H1 (cell line): ENCODE measurements at regions not wholly inside any gene's neighbourhood (a gene's known extent, or its start where the extent isn't known, plus 50 kb on each side); places are given as distances from the start of the nearest gene placed in this dataset.

ENCODE experiments used
- CTCF ChIA-PET: fragments of 300-600 bp; sonication (Branson Sonifier 250); formaldehyde crosslinking; loops from one replicate; lab custom pipeline; 2021; ENCODE audit not compliant: partially characterized antibody; lab: Charles Lee
- POLR2A ChIA-PET: fragments of 300-600 bp; sonication (Branson Sonifier 250); formaldehyde crosslinking; loops from one replicate; lab custom pipeline; 2021; ENCODE audit warnings: inconsistent platforms; ENCODE audit not compliant: partially characterized antibody; lab: Charles Lee
- DNase-seq, 2 experiments: peaks; one replicate each; pipeline versions ENCODE4 v3.0.0 to v3.0.0-alpha.2; 2010 to 2022; ENCODE audit warnings: low spot score in 2 of 2, low read depth in 1 of 2, mixed read lengths in 1 of 2
- FAIRE-seq: peaks from 2 replicates; lab custom pipeline; 2011; peaks lifted over from hg19 to GRCh38; lab: Jason Lieb, UNC
- H2AFZ ChIP-seq: 2 replicates; pipeline ENCODE4 v1.8.1; 2012; ENCODE audit warnings: low read length, inconsistent platforms
- H2AK5ac ChIP-seq: 2 replicates; pipeline ENCODE4 v1.6.1; 2013; ENCODE audit warnings: low read depth, low read length
- H2BK120ac ChIP-seq: replicated peaks from 2 replicates; pipeline ENCODE3; 2013; ENCODE audit warnings: low read depth, low read length, inconsistent platforms
- H2BK12ac ChIP-seq: 2 replicates; pipeline ENCODE4 v1.6.1; 2013; ENCODE audit warnings: low read depth, low read length
- H2BK15ac ChIP-seq: 2 replicates; pipeline ENCODE4 v1.6.1; 2013; ENCODE audit warnings: low read length
- H2BK20ac ChIP-seq: 2 replicates; pipeline ENCODE4 v1.6.1; 2013; ENCODE audit warnings: low read length
- H2BK5ac ChIP-seq: 2 replicates; pipeline ENCODE4 v1.6.1; 2013; ENCODE audit warnings: low read depth, low read length
- H3K14ac ChIP-seq: 2 replicates; pipeline ENCODE4 v1.6.1; 2013; ENCODE audit warnings: inconsistent platforms; ENCODE audit not compliant: insufficient read length
- H3K18ac ChIP-seq: 2 replicates; pipeline ENCODE4 v1.6.1; 2013; ENCODE audit warnings: low read length; ENCODE audit errors: extremely low read depth
- H3K23ac ChIP-seq: 2 replicates; pipeline ENCODE4 v1.6.1; 2013; ENCODE audit warnings: inconsistent platforms; ENCODE audit not compliant: insufficient read length
- H3K23me2 ChIP-seq: 2 replicates; pipeline ENCODE4 v1.6.1; 2013; ENCODE audit warnings: low read depth, low read length
- H3K27ac ChIP-seq: 2 replicates; pipeline ENCODE4 v1.6.1; 2011; ENCODE audit warnings: low read depth, low read length, inconsistent platforms
- H3K27me3 ChIP-seq, 4 experiments: replicated peaks in 1 of 4; 1 replicate in 1 of 4; 2 replicates in 3 of 4; pipeline versions ENCODE4 v1.6.1 to v1.8.1; 2011 to 2013; ENCODE audit warnings: low read length in 3 of 4, mild to moderate bottlenecking in 3 of 4, inconsistent platforms in 2 of 4, mixed read lengths in 2 of 4, moderate library complexity in 1 of 4; ENCODE audit not compliant: control insufficient read depth in 3 of 4, insufficient read depth in 3 of 4; ENCODE audit errors: extremely low read depth in 1 of 4
- H3K36me3 ChIP-seq, 4 experiments: 2 replicates each; pipeline versions ENCODE4 v1.6.1 to v1.8.1; 2011 to 2013; ENCODE audit warnings: mild to moderate bottlenecking in 4 of 4, low read length in 3 of 4, moderate library complexity in 2 of 4, control low read depth in 1 of 4, inconsistent platforms in 1 of 4; ENCODE audit not compliant: insufficient read depth in 4 of 4, control insufficient read depth in 2 of 4
- H3K4ac ChIP-seq: replicated peaks from 2 replicates; pipeline ENCODE3; 2013; ENCODE audit warnings: low read length, low read depth, mixed read lengths, inconsistent platforms; ENCODE audit not compliant: insufficient read length
- H3K4me1 ChIP-seq, 4 experiments: replicated peaks in 1 of 4; 1 replicate in 1 of 4; 2 replicates in 3 of 4; pipeline versions ENCODE4 v1.6.1 to v1.8.1; 2011 to 2013; ENCODE audit warnings: low read length in 3 of 4, inconsistent platforms in 2 of 4, mixed read lengths in 1 of 4; ENCODE audit not compliant: insufficient read depth in 4 of 4, control insufficient read depth in 3 of 4
- H3K4me2 ChIP-seq, 2 experiments: 2 replicates each; pipeline versions ENCODE4 v1.6.1 to v1.8.1; 2011 to 2013; ENCODE audit warnings: low read depth in 2 of 2, low read length in 2 of 2, control low read depth in 1 of 2, inconsistent platforms in 1 of 2, mild to moderate bottlenecking in 1 of 2; ENCODE audit not compliant: insufficient read depth in 1 of 2
- H3K4me3 ChIP-seq, 4 experiments: fragments of 200-600, 300-600 bp in 1 of 4; sonication (generic), shearing (Covaris generic), sonication (Bioruptor Twin) in 1 of 4; 2 replicates each; pipeline versions ENCODE4 v1.5.1 to v1.8.1; 2011 to 2016; ENCODE audit warnings: low read length in 4 of 4, low read depth in 3 of 4, control low read depth in 2 of 4, inconsistent platforms in 2 of 4, mild to moderate bottlenecking in 2 of 4, mixed read lengths in 1 of 4, moderate library complexity in 1 of 4; ENCODE audit not compliant: insufficient read depth in 2 of 4; ENCODE audit errors: extremely low read depth in 1 of 4
- H3K56ac ChIP-seq: replicated peaks from 2 replicates; pipeline ENCODE3; 2013; ENCODE audit warnings: low read depth, mild to moderate bottlenecking, mixed read lengths, low read length, inconsistent platforms; ENCODE audit not compliant: insufficient read length
- H3K79me1 ChIP-seq: 2 replicates; pipeline ENCODE4 v1.6.1; 2013; ENCODE audit warnings: low read depth, low read length, control low read depth
- H3K79me2 ChIP-seq, 2 experiments: 2 replicates each; pipeline versions ENCODE4 v1.6.1 to v1.8.1; 2012 to 2013; ENCODE audit warnings: low read length in 2 of 2, mild to moderate bottlenecking in 2 of 2, inconsistent platforms in 1 of 2; ENCODE audit not compliant: insufficient read depth in 2 of 2, control insufficient read depth in 1 of 2
- H3K9ac ChIP-seq, 4 experiments: replicated peaks in 1 of 4; 1 replicate in 1 of 4; 2 replicates in 3 of 4; pipeline versions ENCODE4 v1.6.1 to v1.8.1; 2011 to 2013; ENCODE audit warnings: low read depth in 3 of 4, low read length in 3 of 4, control low read depth in 2 of 4, mild to moderate bottlenecking in 2 of 4, moderate library complexity in 2 of 4, inconsistent platforms in 1 of 4; ENCODE audit errors: extremely low read depth in 1 of 4
- H3K9me3 ChIP-seq, 2 experiments: 2 replicates each; pipeline versions ENCODE4 v1.6.1 to v1.8.1; 2012 to 2013; ENCODE audit warnings: mild to moderate bottlenecking in 2 of 2, moderate library complexity in 2 of 2, control low read depth in 1 of 2, inconsistent platforms in 1 of 2, low read depth in 1 of 2, low read length in 1 of 2, mixed read lengths in 1 of 2; ENCODE audit not compliant: insufficient read depth in 2 of 2
- H4K20me1 ChIP-seq, 2 experiments: replicated peaks in 1 of 2; 2 replicates each; pipeline versions ENCODE3 to v1.8.1; 2011 to 2013; ENCODE audit warnings: inconsistent platforms in 2 of 2, low read length in 2 of 2, mild to moderate bottlenecking in 1 of 2; ENCODE audit not compliant: insufficient read depth in 2 of 2, control insufficient read depth in 1 of 2
- H4K5ac ChIP-seq: 2 replicates; pipeline ENCODE4 v1.6.1; 2013; ENCODE audit warnings: low read length, low read depth, mixed read lengths, inconsistent platforms; ENCODE audit not compliant: insufficient read length
- H4K8ac ChIP-seq: 2 replicates; pipeline ENCODE4 v1.8.0; 2013; ENCODE audit warnings: mild to moderate bottlenecking, moderate library complexity, low read length, inconsistent platforms; ENCODE audit not compliant: insufficient read depth; ENCODE audit errors: extremely low read depth
- H4K91ac ChIP-seq: replicated peaks from 2 replicates; pipeline ENCODE3; 2013; ENCODE audit warnings: low read length, mixed read lengths, inconsistent platforms; ENCODE audit not compliant: insufficient read length
- CBX5 ChIP-seq: fragments of 300-800, 300-1000 bp; sonication (generic); IDR thresholded peaks from 2 replicates; pipeline ENCODE4 v1.7.1; 2016; ENCODE audit warnings: antibody characterized with exemption, low read length, low read depth
- CEBPB ChIP-seq: IDR thresholded peaks from 2 replicates; pipeline ENCODE4 v1.6.1; 2012; ENCODE audit warnings: low read depth, low read length
- CTBP2 ChIP-seq: IDR thresholded peaks from 2 replicates; pipeline ENCODE4 v1.7.0; 2011; ENCODE audit warnings: borderline replicate concordance, mild to moderate bottlenecking, moderate library complexity, mixed read lengths, low read length; ENCODE audit not compliant: insufficient read depth, insufficient read length
- FOSL1 ChIP-seq: IDR thresholded peaks from 2 replicates; pipeline ENCODE4 v1.6.1; 2011; ENCODE audit warnings: mild to moderate bottlenecking, low read depth, low read length, moderate library complexity; ENCODE audit not compliant: insufficient read depth
- JUND ChIP-seq: IDR thresholded peaks from 2 replicates; pipeline ENCODE4 v1.6.1; 2011; ENCODE audit warnings: mild to moderate bottlenecking, improper control_type of control experiment, low read length
- KDM5A ChIP-seq: fragments of 200-600 bp; IDR thresholded peaks from 2 replicates; pipeline ENCODE4 v1.7.1; 2012; ENCODE audit warnings: mild to moderate bottlenecking, low read length, inconsistent platforms, mixed read lengths
- MAX ChIP-seq: IDR thresholded peaks from 2 replicates; pipeline ENCODE4 v1.6.1; 2012; ENCODE audit warnings: inconsistent platforms
- RFX5 ChIP-seq: IDR thresholded peaks from 2 replicates; pipeline ENCODE4 v1.6.1; 2011; ENCODE audit warnings: low read depth, low read length, improper control_type of control experiment, borderline replicate concordance
- RXRA ChIP-seq: IDR thresholded peaks from 2 replicates; pipeline ENCODE4 v1.6.1; 2011; ENCODE audit warnings: low read depth, mild to moderate bottlenecking, low read length, moderate library complexity; ENCODE audit not compliant: insufficient read depth
- SAP30 ChIP-seq: fragments of 300-600 bp; sonication (generic); IDR thresholded peaks from 2 replicates; pipeline ENCODE4 v1.7.1; 2012; ENCODE audit warnings: low read length, moderate library complexity, mild to moderate bottlenecking, inconsistent platforms; ENCODE audit not compliant: insufficient read depth, insufficient replicate concordance
- SIN3A ChIP-seq, 2 experiments: IDR thresholded peaks in 1 of 2; conservative IDR thresholded peaks in 1 of 2; 2 replicates each; pipeline ENCODE4 v1.6.1; 2011 to 2012; ENCODE audit warnings: low read length in 2 of 2, improper control_type of control experiment in 1 of 2, low read depth in 1 of 2, mild to moderate bottlenecking in 1 of 2
- SP1 ChIP-seq: IDR thresholded peaks from 2 replicates; pipeline ENCODE4 v1.6.1; 2011; ENCODE audit warnings: low read depth, low read length
- SUZ12 ChIP-seq: fragments of 200-600 bp; sonication (generic); IDR thresholded peaks from 2 replicates; pipeline ENCODE4 v1.6.1; 2012; ENCODE audit warnings: mild to moderate bottlenecking, inconsistent platforms, low read length, moderate library complexity, mixed read lengths
- TAF7 ChIP-seq: optimal IDR thresholded peaks from 2 replicates; pipeline ENCODE3; 2011; ENCODE audit warnings: low read depth, mild to moderate bottlenecking, inconsistent platforms, low read length, moderate library complexity, borderline replicate concordance
- YY1 ChIP-seq: IDR thresholded peaks from 2 replicates; pipeline ENCODE4 v1.6.1; 2011; ENCODE audit warnings: low read depth, mild to moderate bottlenecking, low read length
- WGBS, 2 experiments: shearing (Covaris generic) in 1 of 2; methylation state at CpG; one replicate each; pipeline versions ENCODE4 v1.1.6 to v1.1.7; 2013 to 2015; ENCODE audit warnings: low lambda C conversion rate in 2 of 2, mixed read lengths in 2 of 2, inconsistent platforms in 1 of 2, low coverage in 1 of 2, missing lambda C conversion rate in 1 of 2; ENCODE audit not compliant: insufficient replicate concordance in 2 of 2, insufficient coverage in 1 of 2, insufficient read length in 1 of 2; ENCODE audit errors: extremely low coverage in 1 of 2, missing lambda C conversion rate in 1 of 2; 5-methylcytosine and 5-hydroxymethylcytosine counted together

DNA sequence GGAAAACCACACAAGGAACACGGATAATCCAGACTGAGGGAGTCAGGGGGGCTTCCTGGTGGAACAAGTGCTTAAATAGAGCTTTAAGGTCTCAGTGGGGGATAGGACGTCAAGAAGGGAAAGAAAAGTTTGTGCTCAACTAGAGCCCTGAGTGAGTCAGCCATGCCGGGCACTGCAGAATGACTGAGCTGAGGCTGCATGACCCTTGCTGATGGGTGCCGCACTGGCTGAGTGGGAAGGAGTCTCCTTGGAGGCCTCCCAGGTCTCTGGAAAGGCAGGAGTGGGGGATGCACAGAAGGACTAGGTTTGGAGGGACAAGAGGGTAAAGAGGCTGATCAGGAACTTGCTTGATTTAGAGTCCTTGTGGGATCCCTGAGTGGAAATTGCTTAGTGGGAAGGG, 150.3 kb downstream of the RPLP1 start:
- Histone ChIP-seq H2BK20ac (no peak overlapping the region), H3K36me3 (no peaks in the 10 kb centered on the region), H4K91ac (no peak overlapping the region), H3K56ac (no peak overlapping the region), H4K20me1 (no peaks in the 10 kb centered on the region), H2BK12ac (no peak overlapping the region), H3K4me2 (no peak overlapping the region), H3K27me3 (no peaks in the 10 kb centered on the region; a peak in 2 of 7 replicates), H3K4ac (no peak overlapping the region), H3K4me1 (no peaks in the 10 kb centered on the region), H4K5ac (no peak overlapping the region), H3K79me1 (no peaks in the 10 kb centered on the region), H2BK5ac (no peak overlapping the region), H3K18ac (no peak overlapping the region), H3K23ac (no peak overlapping the region), H4K8ac (no peak overlapping the region), H3K23me2 (no peaks in the 10 kb centered on the region), H3K9me3 (no peaks in the 10 kb centered on the region), H3K4me3 (no peak overlapping the region), H2BK15ac (no peak overlapping the region), H2AK5ac (no peak overlapping the region), H3K27ac (no peak overlapping the region), H2BK120ac (no peak overlapping the region), H3K79me2 (no peaks in the 10 kb centered on the region), H3K14ac (no peak overlapping the region), H2AFZ (no peak overlapping the region), H3K9ac (no peak overlapping the region)
- no peak for FAIRE-seq
- no peak for DNase-seq
- CTCF ChIA-PET = interaction anchor here (0.6 to 2.2 kb wide), 7 partner anchors 9 to 120 kb away, joined by 3 to 11 read pairs (median 5); no protein-coding TSS in a partner anchor
- POLR2A ChIA-PET = no interaction called here
- WGBS, 2 experiments = 76% methylated on average over 4 of the region's 4 CpGs; no CpG with 5 or more reads in 1 of the 2 experiments
- TF ChIP-seq KDM5A (no peak), SP1 (no peak), MAX (no peak), RFX5 (no peak), SIN3A (conservative IDR thresholded peaks at IDR 0.05 in 1 of 2, IDR thresholded peaks at IDR 0.05 in 1 of 2; ENCODE audit: low read depth in 1 of 2, low read length in 2 of 2) (no peak), YY1 (no peak), SUZ12 (no peak), JUND (no peak), CTBP2 (no peak), CEBPB (no peak), CBX5 (no peak), SAP30 (no peak), RXRA (no peak), FOSL1 (no peak), TAF7 (no peak)
